ENCODE measurements at regions not wholly inside any gene's neighbourhood (a gene's known extent, or its start where the extent isn't known, plus 50 kb on each side); places are given as distances from the start of the nearest gene placed in this dataset.
A peak's percentile ranks its signal among the peaks of the same experiment; 100 is the strongest.

DNA sequence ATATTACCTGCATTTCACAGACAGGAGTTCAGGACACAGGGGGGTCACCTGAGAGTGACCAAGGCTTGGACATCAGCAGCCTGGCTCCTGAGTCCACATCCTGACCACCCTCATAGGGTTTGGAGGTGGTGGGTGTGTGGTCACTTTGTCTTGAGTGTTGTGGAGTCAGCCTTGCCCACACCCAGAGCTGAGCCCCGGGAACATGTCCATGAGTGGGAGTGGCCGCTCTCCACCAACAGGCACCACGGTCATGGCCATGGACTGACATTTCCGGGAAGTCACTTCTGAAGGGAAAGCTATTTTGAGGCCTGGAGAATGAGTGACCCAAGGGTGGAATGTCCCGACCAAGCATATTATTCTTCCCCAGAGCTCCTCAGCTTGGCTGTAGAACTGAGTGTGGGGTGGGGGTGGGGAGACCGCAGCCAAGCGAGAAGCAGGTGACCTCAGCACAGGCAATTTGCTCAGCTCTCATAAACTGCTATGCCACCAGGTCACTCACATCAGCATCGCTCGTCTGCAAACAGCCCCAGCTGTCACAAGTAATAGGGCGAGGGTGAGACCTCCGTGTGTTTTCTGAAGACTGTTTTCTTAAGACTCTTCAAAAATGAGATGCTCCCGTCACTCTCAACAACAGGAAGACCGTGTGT, 348.6 kb upstream of the CDH4 start:
- Mint-ChIP-seq H3K27me3 (ENCODE audit: low read depth, poor library complexity) (peaks cover 18% of the 10 kb centered on the region), H3K27ac (no peak overlapping the region), H3K4me1 (peaks cover 5% of the 10 kb centered on the region)

GRCh38 chr20:60904730-60905129, 347.3 kb upstream of the CDH4 start:
- H3K4me3 Mint-ChIP-seq, result no peak overlapping the region
- H3K4me1 Mint-ChIP-seq, result peaks cover 5% of the 10 kb centered on the region
- H3K36me3 Mint-ChIP-seq (ENCODE audit: low read depth), result no peaks in the 10 kb centered on the region
- no peak for TF ChIP-seq CTCF (IDR thresholded peaks at IDR 0.05)
- peaks cover 12% of the 10 kb centered on the region for H3K9me3 Mint-ChIP-seq
- H3K27me3 Mint-ChIP-seq (ENCODE audit: low read depth, poor library complexity), result peaks cover 16% of the 10 kb centered on the region
- DNase-seq, result no peak
- no peak overlapping the region for H3K27ac Mint-ChIP-seq

More for the DNA sequence above, 348.6 kb upstream of the CDH4 start:
- Mint-ChIP-seq H3K9me3 (peaks cover 12% of the 10 kb centered on the region), H3K4me3 (no peak overlapping the region), H3K36me3 (ENCODE audit: low read depth) (no peaks in the 10 kb centered on the region)
- TF ChIP-seq CTCF (IDR thresholded peaks at IDR 0.05), result no peak
- DNase-seq, result no peak

DNA sequence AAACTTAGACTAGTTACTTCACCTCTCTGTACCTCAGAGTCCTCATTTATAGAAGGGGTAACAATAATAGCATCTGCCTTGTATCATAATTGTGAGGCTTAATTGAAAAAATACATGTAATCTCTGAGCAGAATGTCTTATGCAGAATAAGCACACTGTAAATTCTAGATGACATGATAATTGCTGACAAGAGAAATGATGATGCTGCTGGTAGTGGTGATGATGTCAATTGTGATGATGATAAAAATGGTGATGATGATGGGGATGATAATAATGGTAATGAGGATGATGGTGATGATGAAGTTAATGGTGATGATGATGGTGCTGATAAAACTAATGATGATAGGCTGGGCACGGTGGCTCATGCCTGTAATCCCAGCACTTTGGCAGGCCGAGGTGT, 346.1 kb upstream of the CDH4 start:
- no peak for TF ChIP-seq CTCF (IDR thresholded peaks at IDR 0.05)
- H3K27ac Mint-ChIP-seq, result no peak overlapping the region
- no peak for DNase-seq
- peaks cover 16% of the 10 kb centered on the region for H3K27me3 Mint-ChIP-seq (ENCODE audit: low read depth, poor library complexity)
- H3K9me3 Mint-ChIP-seq, result peaks cover 12% of the 10 kb centered on the region
- no peak overlapping the region for H3K4me3 Mint-ChIP-seq
- H3K36me3 Mint-ChIP-seq (ENCODE audit: low read depth), result no peaks in the 10 kb centered on the region
- H3K4me1 Mint-ChIP-seq, result no peaks in the 10 kb centered on the region

DNA sequence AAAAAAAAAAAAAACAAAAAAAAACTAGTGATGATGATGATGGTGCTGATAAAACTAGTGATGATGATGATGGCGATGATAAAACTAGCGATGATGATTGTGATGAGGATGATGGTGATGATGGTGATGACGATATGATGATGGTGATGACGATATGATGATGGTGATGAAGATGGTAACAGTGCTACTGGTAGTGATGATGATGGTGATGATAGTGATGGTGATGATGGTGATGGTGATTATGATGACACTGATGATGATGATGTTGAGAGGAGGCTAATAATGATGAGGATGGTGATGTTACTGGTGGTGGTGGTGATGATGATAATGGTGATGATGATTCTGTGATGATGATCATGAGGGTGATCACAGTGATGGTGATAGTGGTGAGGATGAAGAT, 345.5 kb upstream of the CDH4 start:
- TF ChIP-seq CTCF (IDR thresholded peaks at IDR 0.05), result no peak
- DNase-seq, result no peak
- no peak overlapping the region for H3K27ac Mint-ChIP-seq
- peaks cover 6% of the 10 kb centered on the region for H3K9me3 Mint-ChIP-seq
- peaks cover 13% of the 10 kb centered on the region for H3K27me3 Mint-ChIP-seq (ENCODE audit: low read depth, poor library complexity)
- no peaks in the 10 kb centered on the region for H3K4me1 Mint-ChIP-seq
- no peaks in the 10 kb centered on the region for H3K36me3 Mint-ChIP-seq (ENCODE audit: low read depth)
- no peak overlapping the region for H3K4me3 Mint-ChIP-seq

DNA sequence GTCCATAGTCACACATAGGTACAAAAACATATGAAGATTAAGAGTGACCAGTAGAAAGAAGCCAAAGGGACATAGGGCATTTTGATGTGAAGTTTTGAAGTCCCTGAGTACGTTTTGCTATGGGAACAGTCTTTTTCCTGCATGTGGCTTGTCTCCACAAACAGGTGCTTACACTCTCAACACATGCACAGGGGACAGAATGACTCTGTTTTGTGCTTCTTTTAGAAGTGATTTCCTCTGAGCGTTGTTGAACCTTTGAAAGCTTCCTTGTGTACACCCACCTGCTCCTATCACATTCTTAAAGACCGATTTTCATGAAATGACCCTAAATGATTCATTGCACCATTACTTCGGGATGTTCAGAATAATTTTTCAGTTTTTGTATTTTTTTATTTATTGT, 338.8 kb upstream of the CDH4 start:
- Mint-ChIP-seq H3K27ac (no peak overlapping the region), H3K9me3 (peaks cover 3% of the 10 kb centered on the region), H3K27me3 (ENCODE audit: low read depth, poor library complexity) (peaks cover 14% of the 10 kb centered on the region), H3K4me3 (no peak overlapping the region), H3K4me1 (no peaks in the 10 kb centered on the region), H3K36me3 (ENCODE audit: low read depth) (no peaks in the 10 kb centered on the region)
- no peak for DNase-seq
- no peak for TF ChIP-seq CTCF (IDR thresholded peaks at IDR 0.05)

GRCh38 chr20:60921022-60921622, 330.9 kb upstream of the CDH4 start:
- no peak overlapping the region for H3K4me3 Mint-ChIP-seq
- H3K9me3 Mint-ChIP-seq, result peaks cover 3% of the 10 kb centered on the region
- no peaks in the 10 kb centered on the region for H3K4me1 Mint-ChIP-seq
- H3K27ac Mint-ChIP-seq, result no peak overlapping the region
- no peaks in the 10 kb centered on the region for H3K36me3 Mint-ChIP-seq (ENCODE audit: low read depth)
- TF ChIP-seq CTCF (IDR thresholded peaks at IDR 0.05), result no peak
- H3K27me3 Mint-ChIP-seq (ENCODE audit: low read depth, poor library complexity), result peaks cover 40% of the 10 kb centered on the region
- peak; percentile 86 for DNase-seq
